ENCODE measurements at regions not wholly inside any gene's neighbourhood (a gene's known extent, or its start where the extent isn't known, plus 50 kb on each side); places are given as distances from the start of the nearest gene placed in this dataset.

DNA sequence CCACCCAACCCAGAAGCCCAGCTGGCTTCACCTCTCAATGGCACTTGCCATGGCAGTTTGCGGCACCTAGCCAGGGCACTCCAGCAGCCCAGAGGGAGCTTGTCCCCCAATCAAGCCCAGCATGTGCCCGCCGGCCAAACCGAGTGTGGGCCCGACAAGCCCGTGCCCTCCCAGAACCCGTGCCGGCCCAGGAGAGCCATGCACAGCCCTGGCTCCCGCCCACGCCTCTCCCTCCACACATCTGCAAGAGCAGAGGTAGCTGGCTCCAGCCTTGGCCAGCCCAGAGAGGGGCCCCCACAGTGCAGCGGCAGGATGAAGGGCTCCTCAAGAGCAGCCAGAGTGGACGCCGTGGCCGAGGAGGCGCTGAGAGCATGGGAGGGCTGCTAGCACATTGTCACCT lies 2278.0 kb upstream of the PCDH20 start:
- no peak for DNase-seq (ENCODE audit: low spot score)

DNA sequence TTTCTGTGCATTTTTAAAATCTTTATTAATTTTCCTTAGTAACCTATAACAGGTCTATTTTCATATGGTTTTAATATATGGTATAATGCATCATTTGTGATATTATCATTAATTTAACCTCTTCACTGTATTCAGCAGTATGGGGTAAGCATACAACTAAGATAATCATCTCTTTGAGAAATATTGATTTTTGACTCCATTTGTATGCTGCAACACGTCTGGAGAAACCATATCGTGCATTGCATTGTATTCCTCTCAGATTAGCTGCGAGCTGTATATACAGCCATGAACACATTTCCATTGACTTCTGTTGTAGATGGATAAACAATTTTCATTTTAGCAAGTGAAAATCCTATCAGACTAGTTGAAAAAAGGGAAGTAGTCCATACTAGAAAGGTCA lies 2275.8 kb upstream of the PCDH20 start:
- DNase-seq (ENCODE audit: low spot score): no peak

DNA sequence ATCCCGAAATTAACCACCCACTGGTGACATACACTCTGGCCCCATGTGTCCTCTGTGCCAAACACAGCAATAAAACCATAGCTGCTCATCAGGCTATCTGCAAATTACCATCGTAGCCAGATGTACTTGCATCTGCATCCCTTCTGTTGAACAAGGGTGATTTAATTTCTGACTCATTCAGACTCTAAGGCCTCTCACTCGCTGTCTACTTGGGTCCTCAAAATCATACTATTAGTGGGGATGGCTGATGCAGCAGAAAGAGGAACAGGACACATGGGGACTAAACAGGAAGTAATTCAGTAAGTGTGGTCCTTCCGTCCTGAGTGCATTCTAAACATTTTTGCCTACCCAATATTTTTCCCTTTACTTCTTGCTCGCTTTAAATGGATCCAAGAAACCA lies 2275.0 kb upstream of the PCDH20 start:
- DNase-seq (ENCODE audit: low spot score): no peak

DNA sequence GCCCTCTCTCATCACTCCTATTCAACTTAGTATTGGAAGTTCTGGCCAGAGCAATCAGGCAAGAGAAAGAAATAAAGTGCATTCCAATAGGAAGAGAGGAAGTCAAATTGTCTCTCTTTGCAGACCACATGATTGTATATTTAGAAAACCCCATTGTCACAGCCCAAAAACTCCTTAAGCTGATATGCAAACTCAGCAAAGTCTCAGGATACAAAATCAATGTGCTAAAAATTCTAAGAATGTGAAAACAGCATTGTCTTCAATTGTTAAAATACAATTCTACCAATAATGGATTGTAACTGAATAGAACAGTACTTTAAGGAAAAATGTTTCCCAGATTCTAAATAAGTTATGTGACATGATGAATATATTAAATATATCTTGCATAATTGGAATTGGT lies 2269.2 kb upstream of the PCDH20 start:
- no peak for DNase-seq (ENCODE audit: low spot score)

DNA sequence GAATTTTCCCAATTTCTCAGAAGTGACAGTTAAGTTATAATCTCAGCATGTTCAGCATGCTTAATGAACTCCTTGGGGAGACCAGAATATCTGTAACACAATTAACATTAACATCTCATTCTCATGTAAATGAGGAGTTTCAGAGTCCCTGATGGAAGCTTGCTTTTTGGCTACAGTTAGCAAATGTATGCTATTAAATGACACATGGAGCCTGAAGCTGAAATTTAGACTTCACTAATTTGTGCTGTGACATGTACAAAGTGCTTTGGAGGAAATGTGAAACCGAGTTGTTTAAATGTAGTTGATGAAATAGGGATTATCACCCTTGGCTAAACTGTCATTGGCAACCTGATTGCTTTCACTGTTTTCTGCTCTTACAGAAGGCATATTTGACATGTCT lies 2265.1 kb upstream of the PCDH20 start:
- DNase-seq (ENCODE audit: low spot score): no peak

DNA sequence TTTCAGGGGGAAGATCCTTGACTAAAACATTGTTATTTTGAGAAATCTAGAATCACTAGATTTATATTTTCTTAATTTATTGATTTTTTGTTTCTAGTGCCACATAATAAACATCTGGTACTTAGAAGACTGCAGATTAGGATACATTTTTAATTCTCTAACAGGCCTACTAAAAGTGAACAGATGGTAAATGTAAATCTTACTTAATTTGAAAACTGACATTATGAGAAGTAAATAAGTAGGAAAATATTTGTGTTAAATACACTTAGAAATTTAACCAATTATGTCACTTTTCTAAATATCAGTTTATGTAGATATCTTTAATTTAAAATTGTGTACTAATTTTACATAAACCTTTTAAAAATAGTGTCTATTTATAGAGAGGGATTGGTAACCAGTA lies 2255.6 kb upstream of the PCDH20 start:
- no peak for DNase-seq (ENCODE audit: low spot score)

DNA sequence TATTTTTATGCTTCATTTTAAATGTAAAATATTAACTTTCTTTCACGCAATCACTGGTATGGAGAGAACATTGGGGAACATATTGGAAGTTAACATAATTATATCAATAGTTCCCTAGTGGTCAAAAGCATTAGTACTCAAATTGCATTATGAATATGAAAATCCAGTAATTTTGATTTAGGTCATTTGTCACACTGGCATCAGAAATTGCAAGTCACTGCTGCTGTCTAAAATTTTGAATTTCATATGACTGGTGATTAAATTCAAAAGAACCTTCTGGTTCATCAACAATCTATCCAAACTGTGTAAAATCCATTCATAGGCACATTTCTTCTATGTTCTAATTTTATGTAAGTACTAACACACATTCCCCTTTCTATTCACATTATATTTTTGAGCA lies 2235.7 kb upstream of the PCDH20 start:
- no peak for DNase-seq (ENCODE audit: low spot score)

DNA sequence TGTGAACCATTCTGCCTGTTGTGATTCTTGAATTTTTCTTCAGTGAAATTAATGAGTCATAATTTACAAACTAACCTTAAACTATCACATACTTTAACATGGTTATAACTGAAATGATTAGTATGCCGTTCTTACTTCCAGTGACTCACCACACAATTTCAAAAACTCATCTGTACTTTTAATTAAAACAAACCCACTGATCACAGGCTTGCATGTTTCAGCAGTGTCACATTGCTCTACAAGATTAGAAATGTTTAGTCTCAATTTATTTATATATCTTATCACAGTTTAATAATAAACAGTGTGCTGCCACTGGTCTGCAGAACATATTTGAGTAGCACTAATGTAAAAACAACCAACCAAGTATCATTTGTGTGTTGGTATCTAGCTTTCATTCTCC lies 2227.9 kb upstream of the PCDH20 start:
- no peak for DNase-seq (ENCODE audit: low spot score)

DNA sequence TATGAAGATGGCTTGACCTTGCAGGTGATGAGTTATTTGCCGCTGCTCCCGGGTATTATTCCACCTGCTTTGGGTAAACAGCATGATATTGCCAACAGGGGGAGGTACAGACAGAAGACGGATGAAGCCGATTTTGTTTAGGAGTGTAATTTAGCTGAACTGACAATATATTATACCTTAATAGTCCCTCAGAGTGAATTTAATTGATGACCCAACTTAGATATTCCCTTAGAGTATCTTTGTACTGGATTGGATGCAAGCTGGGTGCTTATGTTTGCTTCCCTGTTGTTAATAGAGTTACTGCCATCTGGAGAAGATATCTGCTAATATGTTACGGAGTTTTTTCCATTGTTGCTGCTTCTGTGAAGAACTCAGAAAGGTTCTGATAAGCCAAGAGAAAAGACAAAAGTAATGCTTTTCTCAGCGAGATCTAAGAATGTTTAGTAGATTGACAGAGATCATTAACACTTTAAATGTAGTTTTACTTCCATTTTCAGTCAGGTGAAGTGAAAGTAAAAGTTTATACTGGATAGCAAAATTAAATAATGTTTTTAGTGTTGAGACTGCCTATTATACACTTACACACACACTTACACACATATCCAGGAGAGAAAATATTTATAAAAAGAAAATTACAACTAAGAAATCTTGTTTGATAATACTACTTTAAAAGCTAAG lies 2220.8 kb upstream of the PCDH20 start:
- DNase-seq (ENCODE audit: low spot score): no peak

DNA sequence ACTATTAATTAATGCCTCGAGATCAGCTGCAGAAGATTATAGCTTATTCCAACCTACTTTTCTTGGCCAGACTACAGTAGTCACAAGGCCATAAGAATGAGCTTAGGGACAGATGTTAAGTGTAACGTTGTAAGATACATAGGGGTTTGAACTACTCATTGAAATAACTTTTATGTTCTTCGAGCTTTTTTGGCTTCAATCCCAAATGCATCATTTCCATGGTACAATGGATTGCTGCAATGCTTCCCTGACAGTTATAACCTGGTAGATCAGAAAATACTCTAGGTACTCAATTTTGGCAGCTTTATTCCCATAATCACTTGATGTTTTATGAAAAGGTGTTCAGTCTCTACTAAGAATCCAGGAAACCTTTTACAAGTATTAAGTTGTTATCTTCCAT lies 2216.7 kb upstream of the PCDH20 start:
- DNase-seq (ENCODE audit: low spot score): no peak

DNA sequence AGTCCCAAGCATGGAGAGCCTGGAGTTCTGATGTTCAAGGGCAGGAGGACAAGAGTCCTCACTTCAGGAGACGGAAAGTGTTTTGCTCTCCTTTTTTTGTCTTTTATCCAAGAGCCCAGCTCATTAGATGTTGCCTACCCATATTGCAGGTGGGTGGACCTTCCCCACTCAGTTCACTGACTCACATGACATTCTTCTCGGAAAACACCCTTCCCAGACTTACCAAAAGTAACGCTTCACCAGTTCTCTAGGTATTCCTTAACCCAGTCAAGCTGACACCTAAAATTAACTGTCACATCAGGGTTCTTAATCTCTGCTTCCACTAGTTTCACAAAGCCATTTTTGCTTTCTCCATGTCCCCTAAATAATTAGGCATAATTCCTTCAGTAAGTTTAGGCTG lies 2215.4 kb upstream of the PCDH20 start:
- DNase-seq (ENCODE audit: low spot score): no peak

DNA sequence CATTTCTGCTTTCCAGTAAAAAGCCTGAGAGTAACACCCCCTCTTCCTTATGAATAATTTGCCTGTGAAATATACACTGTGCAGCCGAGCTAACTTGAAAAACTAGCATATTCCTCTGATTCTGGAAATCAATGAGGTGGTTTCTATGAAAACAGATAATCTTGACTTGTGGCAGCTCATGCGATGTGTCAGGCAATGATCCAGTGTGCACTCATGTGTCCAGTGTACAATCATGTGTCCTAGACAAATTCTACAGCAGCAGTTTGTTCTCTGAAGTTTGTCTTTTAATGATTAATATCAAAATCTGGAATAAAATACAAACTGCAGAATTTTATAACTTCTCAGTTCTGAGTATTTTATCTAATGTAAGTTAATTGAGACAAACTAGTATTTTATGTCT lies 2213.9 kb upstream of the PCDH20 start:
- no peak for DNase-seq (ENCODE audit: low spot score)

DNA sequence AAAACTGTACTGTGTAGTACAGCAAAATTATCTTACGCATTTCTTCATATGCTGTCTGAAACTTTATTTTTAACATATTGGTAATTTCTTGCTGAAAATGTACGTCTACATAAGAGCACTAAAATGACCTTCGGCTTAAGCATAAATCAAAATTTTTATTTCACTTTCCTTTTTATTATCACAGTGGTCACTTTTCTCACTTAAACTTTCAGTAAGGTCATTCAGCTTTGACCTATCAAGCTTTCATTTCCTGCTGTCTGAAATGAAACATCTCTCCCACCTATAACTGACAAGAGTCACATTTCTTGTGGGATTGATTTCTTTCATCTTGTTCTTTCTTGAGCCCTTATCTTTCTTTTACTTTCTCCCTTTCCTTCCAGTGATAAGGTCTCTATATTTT lies 2212.7 kb upstream of the PCDH20 start:
- no peak for DNase-seq (ENCODE audit: low spot score)

DNA sequence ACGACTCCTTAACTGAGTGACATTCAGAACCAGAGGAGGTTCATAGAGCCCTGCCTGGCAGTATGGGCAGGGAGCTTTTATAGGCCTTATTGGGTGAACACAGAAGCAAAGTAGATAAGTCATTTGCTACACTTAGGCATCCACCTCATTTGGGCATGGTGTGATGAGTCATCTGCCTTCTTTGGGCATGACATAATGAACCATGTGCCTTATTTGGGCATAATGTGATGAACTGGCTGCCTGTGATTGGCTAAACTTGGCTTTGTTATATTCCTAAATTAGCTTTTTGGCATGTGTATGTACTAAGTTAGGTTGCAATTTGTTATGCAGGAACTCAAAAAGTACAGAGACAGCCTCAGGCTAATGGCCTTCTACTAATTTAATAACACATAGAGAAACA lies 2210.2 kb upstream of the PCDH20 start:
- DNase-seq (ENCODE audit: low spot score): no peak

DNA sequence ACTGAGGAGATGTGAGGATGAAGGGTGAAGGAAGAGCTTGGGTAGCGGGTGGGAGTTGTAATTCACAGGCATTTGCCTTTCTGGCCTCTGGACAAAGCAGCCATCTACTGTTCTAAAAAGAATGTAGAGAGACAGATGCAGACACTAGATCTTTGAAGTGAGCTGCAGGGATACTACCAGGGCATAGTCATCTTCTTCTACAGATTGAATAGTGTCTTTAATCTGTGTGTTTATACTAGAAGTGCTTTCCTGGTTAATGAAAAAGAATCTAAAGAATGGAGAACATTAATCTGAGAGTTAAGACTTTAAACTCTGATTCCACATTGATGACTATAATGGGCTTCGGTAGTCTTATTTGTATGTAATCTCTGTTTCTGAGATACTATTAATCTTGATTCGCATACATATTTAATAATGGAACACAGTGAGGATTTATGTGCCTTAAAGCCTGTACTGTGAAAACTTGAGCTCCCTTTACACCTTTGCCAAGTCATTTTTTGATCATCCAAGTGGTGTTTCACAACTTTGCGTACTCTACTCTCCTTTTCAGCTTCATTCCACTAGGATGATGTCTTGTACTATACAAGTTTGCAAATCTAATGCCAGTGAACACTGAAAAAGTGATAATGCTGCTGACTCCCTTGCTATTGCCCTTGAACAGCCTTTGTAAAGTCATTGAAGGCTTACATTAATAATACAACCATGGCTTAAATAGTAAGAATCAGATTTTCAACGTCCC lies 2199.4 kb upstream of the PCDH20 start:
- DNase-seq (ENCODE audit: low spot score): no peak

DNA sequence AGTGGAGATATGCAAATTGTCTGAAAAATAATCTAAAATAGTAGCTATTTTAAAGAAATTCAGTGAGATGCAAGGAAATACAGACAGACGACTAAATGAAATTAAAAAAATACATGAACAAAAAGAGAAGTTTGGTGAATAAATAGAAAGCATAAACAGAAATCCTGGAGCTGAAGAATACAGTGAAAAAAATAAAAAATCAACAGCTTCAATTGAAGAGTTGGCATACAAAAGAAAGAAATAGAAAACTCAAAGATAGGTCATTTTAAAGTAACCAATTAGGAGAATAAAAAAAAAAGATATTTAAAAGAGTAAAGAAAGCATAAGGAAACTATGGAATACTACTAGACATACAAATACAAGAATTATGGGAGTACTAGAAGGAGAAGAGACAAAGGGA lies 2191.5 kb upstream of the PCDH20 start:
- no peak for DNase-seq (ENCODE audit: low spot score)

DNA sequence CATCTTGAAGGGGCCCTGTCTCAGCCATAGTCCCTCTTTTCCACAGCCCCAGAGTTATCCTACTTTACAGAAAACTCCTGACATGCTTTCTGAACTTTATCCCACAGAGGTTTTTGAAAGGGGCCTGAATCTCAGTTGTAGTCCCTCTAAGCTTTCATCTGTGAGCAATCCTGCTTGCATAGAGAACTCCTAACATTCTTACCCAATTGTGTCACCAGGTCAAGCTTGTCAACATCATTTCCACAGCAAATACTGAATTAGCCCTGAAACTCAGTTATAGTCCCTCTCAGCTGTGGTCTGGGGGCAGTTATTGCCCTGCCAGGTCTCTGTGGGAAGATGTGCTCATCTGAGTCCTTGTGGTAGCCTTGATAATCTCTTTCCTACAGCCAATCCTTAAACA lies 2190.3 kb upstream of the PCDH20 start:
- no peak for DNase-seq (ENCODE audit: low spot score)

DNA sequence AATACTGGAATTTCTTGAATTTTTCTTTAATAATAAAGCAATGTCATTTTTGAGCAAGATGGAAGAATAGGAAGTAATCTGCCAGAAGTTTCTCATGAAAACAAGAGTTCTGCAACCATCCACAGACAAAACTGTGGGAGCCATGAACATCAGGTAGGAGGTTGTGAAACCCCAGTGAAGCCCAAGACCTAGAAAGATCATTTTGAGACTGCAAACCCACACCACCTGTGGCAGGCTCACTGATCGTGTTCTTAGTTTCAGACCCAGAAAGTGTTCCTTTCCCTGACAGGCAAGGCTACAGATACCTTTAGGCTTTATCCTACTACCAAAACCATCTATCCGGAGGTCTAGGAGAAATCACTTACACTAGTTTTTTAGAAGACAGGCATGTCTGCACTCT lies 2189.8 kb upstream of the PCDH20 start:
- DNase-seq (ENCODE audit: low spot score): no peak

DNA sequence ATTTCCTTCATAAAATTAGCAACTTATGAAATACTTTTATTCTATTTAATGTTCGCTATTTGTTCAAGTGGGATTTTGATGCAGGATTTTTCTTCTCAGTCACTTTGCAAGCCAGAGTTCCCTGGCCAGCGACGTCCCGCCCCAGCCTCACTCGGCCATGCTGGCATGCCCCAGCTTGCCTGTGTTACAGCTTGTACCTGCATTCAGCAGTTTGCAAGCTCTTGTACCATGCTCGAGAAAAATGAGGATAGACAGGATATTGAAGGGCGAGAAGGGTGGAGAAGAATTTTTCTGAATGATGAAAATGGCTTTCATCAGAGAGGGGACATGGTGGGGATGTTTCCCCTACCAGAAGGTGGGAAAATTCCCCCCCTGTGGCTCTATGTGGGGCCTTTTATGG lies 2180.2 kb upstream of the PCDH20 start:
- DNase-seq (ENCODE audit: low spot score): no peak

DNA sequence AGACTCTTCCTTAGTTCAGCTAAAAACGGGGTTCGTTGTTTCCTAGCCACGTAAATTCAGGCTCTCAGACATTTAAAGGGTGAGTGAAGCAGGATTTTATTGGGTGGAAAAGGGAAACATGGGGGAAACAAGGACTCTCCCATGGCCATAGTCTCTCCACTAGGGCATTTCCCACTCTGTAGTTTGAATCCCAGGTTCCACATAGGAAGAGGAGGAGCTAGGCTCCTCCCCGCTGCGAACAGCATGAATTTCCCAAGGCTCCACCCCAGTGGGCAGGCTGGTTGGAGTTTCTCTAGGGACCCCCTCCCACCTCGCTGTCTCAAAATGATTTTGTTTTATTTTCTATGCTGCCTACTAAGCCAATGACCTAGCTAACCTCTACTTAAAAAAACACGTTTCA lies 2170.8 kb upstream of the PCDH20 start:
- no peak for DNase-seq (ENCODE audit: low spot score)

DNA sequence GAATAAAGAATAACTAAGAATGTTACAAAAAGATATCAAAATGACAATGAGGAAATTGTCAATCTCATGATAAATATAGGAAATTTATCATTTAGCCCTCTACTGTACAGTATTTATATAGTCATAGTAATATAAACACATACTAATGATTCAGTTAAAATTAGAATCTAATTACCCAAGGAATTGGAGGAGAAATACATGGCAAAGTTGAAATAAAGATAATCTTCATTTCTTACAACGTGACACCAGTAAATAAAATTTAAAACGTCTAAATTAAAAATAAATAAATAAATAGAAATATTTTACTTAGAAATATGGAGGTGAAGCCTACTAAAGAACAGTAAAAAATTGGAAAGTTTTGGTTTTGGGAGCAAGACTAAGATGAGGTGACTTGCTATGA lies 2163.1 kb upstream of the PCDH20 start:
- no peak for DNase-seq (ENCODE audit: low spot score)

DNA sequence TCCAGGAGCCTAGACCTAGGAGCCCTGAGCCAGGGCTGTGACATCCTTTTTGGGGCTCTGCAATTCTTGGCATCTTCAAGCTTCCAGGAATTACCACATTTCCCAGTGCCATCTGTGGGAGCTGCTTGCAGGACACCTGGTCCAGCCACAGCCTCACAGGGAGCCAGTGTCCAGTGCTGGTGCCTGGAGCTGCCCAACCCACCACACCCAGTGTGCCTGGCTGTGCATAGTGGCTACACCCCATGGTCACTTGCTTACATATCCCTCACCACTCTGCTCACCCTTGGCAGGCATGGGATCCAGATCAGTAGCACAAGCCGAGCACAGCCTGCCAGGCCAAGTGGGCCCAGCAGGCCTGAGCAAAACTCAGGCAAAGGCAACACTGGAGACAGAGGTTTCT lies 2151.4 kb upstream of the PCDH20 start:
- DNase-seq (ENCODE audit: low spot score): no peak

DNA sequence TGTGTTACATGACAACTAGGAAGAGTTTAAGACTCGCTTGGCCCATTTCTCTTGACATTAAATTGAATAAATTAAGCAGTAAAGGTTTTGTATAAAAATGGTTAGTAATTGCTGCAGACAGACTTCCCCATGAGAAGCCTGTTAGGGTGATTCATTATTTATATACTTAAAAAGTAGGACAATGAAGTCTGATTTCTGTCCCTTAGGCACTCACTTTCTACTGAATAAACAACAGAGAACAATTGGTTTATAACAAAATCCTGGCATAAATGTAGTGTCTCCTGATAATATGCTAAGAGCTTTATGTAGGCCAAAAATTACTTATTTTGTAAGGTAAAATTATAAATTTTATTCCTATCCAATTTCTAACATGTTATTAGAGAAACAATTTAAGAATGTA lies 2138.5 kb upstream of the PCDH20 start:
- no peak for DNase-seq (ENCODE audit: low spot score)

DNA sequence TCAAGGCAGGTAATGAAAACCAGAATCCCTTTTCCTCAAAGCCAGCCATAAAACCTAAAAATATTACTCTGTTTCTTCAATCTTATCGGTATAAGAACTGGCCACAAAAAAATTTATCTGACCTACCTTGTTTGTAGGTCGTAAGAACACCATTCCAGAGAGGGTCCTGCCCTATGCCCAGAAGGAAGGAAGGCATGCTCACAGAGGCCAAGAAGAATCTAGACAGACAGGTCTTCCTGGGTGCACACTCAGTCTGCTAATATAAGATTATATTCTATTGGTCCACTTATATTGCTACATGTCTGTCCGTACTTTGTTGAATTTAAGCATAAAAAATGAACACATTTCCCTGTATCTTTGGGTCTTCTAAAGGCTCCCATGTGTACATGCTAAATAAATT lies 2136.1 kb upstream of the PCDH20 start:
- no peak for DNase-seq (ENCODE audit: low spot score)
